ENCODE measurements at regions not wholly inside any gene's neighbourhood (a gene's known extent, or its start where the extent isn't known, plus 50 kb on each side); places are given as distances from the start of the nearest gene placed in this dataset.

GRCh38 chr16:48445782-48446533, 60.7 kb upstream of the SIAH1 start:
- Mint-ChIP-seq H3K4me1 (peaks cover 10% of the 10 kb centered on the region), H3K27me3 (ENCODE audit: low read depth) (no peaks in the 10 kb centered on the region), H3K4me3 (no peak overlapping the region), H3K27ac (peak overlapping the region in 1 of 3 experiments; percentile 79), H3K9me3 (no peaks in the 10 kb centered on the region), H3K36me3 (ENCODE audit: low read depth) (no peaks in the 10 kb centered on the region)
- TF ChIP-seq CTCF (IDR thresholded peaks at IDR 0.05; ENCODE audit: unreplicated experiment in 3 of 3): no peak

- no peaks in the 10 kb centered on the region for H3K9me3 Mint-ChIP-seq
- no peak overlapping the region for H3K4me3 Mint-ChIP-seq
- peak overlapping the region; percentile 79 to 83 (median 81) for H3K27ac Mint-ChIP-seq
- H3K4me1 Mint-ChIP-seq: peaks cover 10% of the 10 kb centered on the region
- no peaks in the 10 kb centered on the region for H3K27me3 Mint-ChIP-seq (ENCODE audit: low read depth)
- no peaks in the 10 kb centered on the region for H3K36me3 Mint-ChIP-seq (ENCODE audit: low read depth)
- TF ChIP-seq CTCF (IDR thresholded peaks at IDR 0.05; ENCODE audit: unreplicated experiment in 3 of 3): no peak
These were observed 59.4 kb upstream of the SIAH1 start for GRCh38 chr16:48444574-48444973.

DNA sequence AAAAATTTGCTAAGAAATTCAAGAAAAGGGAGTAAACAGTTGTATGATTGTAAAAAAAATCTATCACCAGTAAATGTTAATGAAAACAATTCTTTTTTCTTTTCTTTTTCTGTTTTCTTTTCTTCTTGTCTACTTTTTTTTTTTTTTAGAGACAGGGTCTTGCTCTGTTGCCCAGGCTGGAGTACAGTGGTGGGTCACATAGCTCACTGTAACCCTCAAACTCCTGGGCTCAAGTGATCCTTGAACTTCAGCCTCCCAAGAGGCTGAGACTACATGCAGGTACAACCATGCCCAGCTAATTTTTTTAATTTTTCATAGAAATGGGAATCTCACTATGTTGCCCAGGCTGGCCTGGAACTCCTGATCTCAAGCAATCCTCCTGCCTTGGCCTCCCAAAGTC, 57.2 kb upstream of the SIAH1 start:
- Mint-ChIP-seq H3K27me3 (ENCODE audit: low read depth) (no peaks in the 10 kb centered on the region), H3K36me3 (ENCODE audit: low read depth) (no peaks in the 10 kb centered on the region), H3K27ac (no peak overlapping the region), H3K4me3 (no peak overlapping the region), H3K4me1 (peaks cover 10% of the 10 kb centered on the region), H3K9me3 (no peaks in the 10 kb centered on the region)
- no peak for TF ChIP-seq CTCF (IDR thresholded peaks at IDR 0.05; ENCODE audit: unreplicated experiment in 3 of 3)

DNA sequence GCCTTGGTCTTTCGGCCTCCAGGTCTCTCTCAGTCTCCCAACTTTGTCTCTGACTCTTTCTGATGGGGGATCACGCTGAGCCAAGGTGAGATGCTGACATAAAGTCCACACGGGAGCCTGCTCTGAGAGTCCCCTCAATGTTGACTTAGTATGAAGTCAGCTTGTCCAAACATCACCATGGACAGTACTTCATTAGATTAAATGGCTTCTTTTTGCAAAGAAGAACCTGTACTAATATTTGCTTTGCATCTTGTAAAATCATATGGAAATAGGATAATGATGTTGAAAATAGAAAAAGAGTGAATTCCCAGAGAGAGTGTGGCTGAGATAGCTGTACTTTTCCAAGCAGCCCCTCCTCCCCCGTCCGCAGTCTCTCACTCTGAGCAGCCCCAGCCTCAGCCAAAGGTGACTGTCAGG, 56.7 kb upstream of the SIAH1 start:
- no peaks in the 10 kb centered on the region for H3K36me3 Mint-ChIP-seq (ENCODE audit: low read depth)
- no peaks in the 10 kb centered on the region for H3K27me3 Mint-ChIP-seq (ENCODE audit: low read depth)
- no peak overlapping the region for H3K4me3 Mint-ChIP-seq
- H3K9me3 Mint-ChIP-seq: no peaks in the 10 kb centered on the region
- peaks cover 10% of the 10 kb centered on the region for H3K4me1 Mint-ChIP-seq
- TF ChIP-seq CTCF (IDR thresholded peaks at IDR 0.05; ENCODE audit: unreplicated experiment in 3 of 3): no peak
- H3K27ac Mint-ChIP-seq: peak overlapping the region in 1 of 3 experiments; percentile 15

- TF ChIP-seq CTCF (IDR thresholded peaks at IDR 0.05; ENCODE audit: unreplicated experiment in 3 of 3): no peak
- no peaks in the 10 kb centered on the region for H3K27me3 Mint-ChIP-seq (ENCODE audit: low read depth)
- H3K4me1 Mint-ChIP-seq: peaks cover 8% of the 10 kb centered on the region
- no peak overlapping the region for H3K4me3 Mint-ChIP-seq
- no peak overlapping the region for H3K27ac Mint-ChIP-seq
- no peaks in the 10 kb centered on the region for H3K9me3 Mint-ChIP-seq
- H3K36me3 Mint-ChIP-seq (ENCODE audit: low read depth): no peaks in the 10 kb centered on the region
These were observed 55.9 kb upstream of the SIAH1 start for GRCh38 chr16:48441106-48441505.

GRCh38 chr16:48438414-48438813, 53.2 kb upstream of the SIAH1 start:
- Mint-ChIP-seq H3K27ac (no peak overlapping the region), H3K9me3 (no peaks in the 10 kb centered on the region), H3K27me3 (ENCODE audit: low read depth) (no peaks in the 10 kb centered on the region), H3K4me1 (peaks cover 8% of the 10 kb centered on the region), H3K36me3 (ENCODE audit: low read depth) (no peaks in the 10 kb centered on the region), H3K4me3 (no peak overlapping the region)
- TF ChIP-seq CTCF (IDR thresholded peaks at IDR 0.05; ENCODE audit: unreplicated experiment in 3 of 3): no peak

Data from nephron (organoid).